HL-60 (cell line): ENCODE measurements at regions not wholly inside any gene's neighbourhood (a gene's known extent, or its start where the extent isn't known, plus 50 kb on each side); places are given as distances from the start of the nearest gene placed in this dataset.

Source experiments
- DNase-seq, 2 experiments: peaks; one replicate each; pipeline ENCODE4 v3.0.0-alpha.2; 2010 to 2020; ENCODE audit warnings: low read depth in 1 of 2, low spot score in 1 of 2
- H3K27ac ChIP-seq: fragments of 250-450 bp; sonication (Bioruptor Pico); replicated peaks from 2 replicates; pipeline ENCODE4 v1.5.1; 2020; ENCODE audit warnings: mild to moderate bottlenecking, moderate library complexity
- H3K27me3 ChIP-seq: fragments of 250-450 bp; sonication (Bioruptor Pico); 2 replicates; pipeline ENCODE4 v1.5.1; 2021; ENCODE audit warnings: mild to moderate bottlenecking, moderate library complexity; ENCODE audit not compliant: insufficient read depth, poor library complexity, severe bottlenecking
- H3K4me3 ChIP-seq: replicated peaks from 2 replicates; pipeline ENCODE4 v1.5.1; 2011; ENCODE audit warnings: mild to moderate bottlenecking, control low read depth, low read length; ENCODE audit not compliant: insufficient read depth
- CTCF ChIP-seq: IDR thresholded peaks from one replicate; pipeline ENCODE4 v1.5.1; 2011; ENCODE audit warnings: low read length, control low read depth, inconsistent platforms; ENCODE audit not compliant: insufficient read depth
- GABPA ChIP-seq: IDR thresholded peaks from 2 replicates; pipeline ENCODE4 v1.6.1; 2012; ENCODE audit warnings: low read depth
- POLR2AphosphoS5 ChIP-seq: IDR thresholded peaks from 2 replicates; pipeline ENCODE4 v1.6.1; 2012; ENCODE audit warnings: low read depth
- SPI1 ChIP-seq: IDR thresholded peaks from 2 replicates; pipeline ENCODE4 v1.6.1; 2012; ENCODE audit warnings: low read depth, mild to moderate bottlenecking, borderline replicate concordance
- TF ChIP-seq, protein P1 (sequence below): IDR thresholded peaks from 2 replicates; pipeline ENCODE4 v1.6.1; 2012; ENCODE audit warnings: low read depth; ENCODE audit not compliant: insufficient replicate concordance

- Histone ChIP-seq H3K4me3 (no peak overlapping the region), H3K27me3 (peaks cover 11% of the 10 kb centered on the region), H3K27ac (no peak overlapping the region)
- DNase-seq = no peak
- TF ChIP-seq, protein P1, sequence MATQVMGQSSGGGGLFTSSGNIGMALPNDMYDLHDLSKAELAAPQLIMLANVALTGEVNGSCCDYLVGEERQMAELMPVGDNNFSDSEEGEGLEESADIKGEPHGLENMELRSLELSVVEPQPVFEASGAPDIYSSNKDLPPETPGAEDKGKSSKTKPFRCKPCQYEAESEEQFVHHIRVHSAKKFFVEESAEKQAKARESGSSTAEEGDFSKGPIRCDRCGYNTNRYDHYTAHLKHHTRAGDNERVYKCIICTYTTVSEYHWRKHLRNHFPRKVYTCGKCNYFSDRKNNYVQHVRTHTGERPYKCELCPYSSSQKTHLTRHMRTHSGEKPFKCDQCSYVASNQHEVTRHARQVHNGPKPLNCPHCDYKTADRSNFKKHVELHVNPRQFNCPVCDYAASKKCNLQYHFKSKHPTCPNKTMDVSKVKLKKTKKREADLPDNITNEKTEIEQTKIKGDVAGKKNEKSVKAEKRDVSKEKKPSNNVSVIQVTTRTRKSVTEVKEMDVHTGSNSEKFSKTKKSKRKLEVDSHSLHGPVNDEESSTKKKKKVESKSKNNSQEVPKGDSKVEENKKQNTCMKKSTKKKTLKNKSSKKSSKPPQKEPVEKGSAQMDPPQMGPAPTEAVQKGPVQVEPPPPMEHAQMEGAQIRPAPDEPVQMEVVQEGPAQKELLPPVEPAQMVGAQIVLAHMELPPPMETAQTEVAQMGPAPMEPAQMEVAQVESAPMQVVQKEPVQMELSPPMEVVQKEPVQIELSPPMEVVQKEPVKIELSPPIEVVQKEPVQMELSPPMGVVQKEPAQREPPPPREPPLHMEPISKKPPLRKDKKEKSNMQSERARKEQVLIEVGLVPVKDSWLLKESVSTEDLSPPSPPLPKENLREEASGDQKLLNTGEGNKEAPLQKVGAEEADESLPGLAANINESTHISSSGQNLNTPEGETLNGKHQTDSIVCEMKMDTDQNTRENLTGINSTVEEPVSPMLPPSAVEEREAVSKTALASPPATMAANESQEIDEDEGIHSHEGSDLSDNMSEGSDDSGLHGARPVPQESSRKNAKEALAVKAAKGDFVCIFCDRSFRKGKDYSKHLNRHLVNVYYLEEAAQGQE = no peak
- TF ChIP-seq POLR2AphosphoS5 (no peak), SPI1 (no peak)
Measured at GRCh38 chr5:2024986-2025721, 142.4 kb upstream of the IRX4 start.

DNA sequence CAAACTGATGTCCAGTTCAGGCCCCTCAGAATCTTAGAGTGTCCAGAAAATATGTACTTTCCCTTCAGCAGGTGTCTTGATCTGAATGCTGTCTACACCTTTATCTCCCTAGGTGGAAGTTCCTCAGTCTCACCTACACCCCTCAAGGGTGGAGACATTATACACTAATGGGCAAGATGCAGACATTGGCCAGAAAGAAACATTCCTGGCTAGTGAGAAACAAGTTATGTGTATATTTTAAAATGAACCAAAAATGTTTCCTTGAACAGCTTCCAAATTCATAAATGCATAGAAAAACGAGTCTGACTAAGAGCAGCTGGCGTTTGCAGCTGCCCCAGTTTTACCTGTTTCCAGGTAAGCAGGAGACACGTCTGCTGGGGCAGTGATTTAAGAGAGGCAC lies 140.5 kb upstream of the IRX4 start:
- H3K4me3 ChIP-seq = no peak overlapping the region
- no peak overlapping the region for H3K27ac ChIP-seq
- TF ChIP-seq POLR2AphosphoS5 = no peak
- TF ChIP-seq, protein P1 = no peak
- TF ChIP-seq CTCF = no peak
- no peak for TF ChIP-seq GABPA
- no peak for TF ChIP-seq SPI1
- no peak for DNase-seq
- H3K27me3 ChIP-seq = peaks cover 12% of the 10 kb centered on the region

GRCh38 chr5:2022436-2022835 lies 139.7 kb upstream of the IRX4 start:
- H3K27ac ChIP-seq = no peak overlapping the region
- peaks cover 12% of the 10 kb centered on the region for H3K27me3 ChIP-seq
- TF ChIP-seq POLR2AphosphoS5 (no peak), GABPA (no peak), CTCF (no peak), SPI1 (no peak)
- TF ChIP-seq, protein P1 = no peak
- H3K4me3 ChIP-seq = no peak overlapping the region
- DNase-seq = no peak
